CD1c-positive myeloid dendritic cell (primary cell): ENCODE measurements at regions not wholly inside any gene's neighbourhood (a gene's known extent, or its start where the extent isn't known, plus 50 kb on each side); places are given as distances from the start of the nearest gene placed in this dataset.
"Not testable (repeated sequence)": the region's sequence is repeated elsewhere in the genome, so short reads cannot be mapped to it uniquely, and the experiment has no call there.

ENCODE experiments used
- DNase-seq: peaks from one replicate; pipeline ENCODE4 v3.0.0-alpha.2; 2016; ENCODE audit errors: extremely low spot score

GRCh38 chr4:160082432-160083207, 979.7 kb downstream of the RAPGEF2 start:
- DNase-seq: no peak

GRCh38 chr4:160091631-160092030, 988.8 kb downstream of the RAPGEF2 start:
- no peak for DNase-seq

GRCh38 chr4:160100316-160100715, 997.4 kb downstream of the RAPGEF2 start:
- no peak for DNase-seq

GRCh38 chr4:160110891-160111290, 1008.0 kb downstream of the RAPGEF2 start:
- no peak for DNase-seq

GRCh38 chr4:160117686-160118085, 1014.8 kb downstream of the RAPGEF2 start:
- no peak for DNase-seq

- not testable (repeated sequence) for DNase-seq
Measured at GRCh38 chr4:160125576-160126287, 1022.9 kb downstream of the RAPGEF2 start.

GRCh38 chr4:160127211-160127610, 1024.3 kb downstream of the RAPGEF2 start:
- no peak for DNase-seq

- no peak for DNase-seq
Measured at GRCh38 chr4:160129439-160129838, 1026.6 kb downstream of the RAPGEF2 start.

- no peak for DNase-seq
Measured at GRCh38 chr4:160136021-160136420, 1033.1 kb downstream of the RAPGEF2 start.

- DNase-seq: no peak
Measured at GRCh38 chr4:160141206-160141605, 1038.3 kb downstream of the RAPGEF2 start.

- DNase-seq: no peak
Measured at GRCh38 chr4:160142579-160142978, 1039.7 kb downstream of the RAPGEF2 start.

- DNase-seq: no peak
Measured at GRCh38 chr4:160143574-160143973, 1040.7 kb downstream of the RAPGEF2 start.

GRCh38 chr4:160159457-160159856, 1056.6 kb downstream of the RAPGEF2 start:
- DNase-seq: no peak

GRCh38 chr4:160161026-160161425, 1058.1 kb downstream of the RAPGEF2 start:
- no peak for DNase-seq

- DNase-seq: no peak
Measured at GRCh38 chr4:160175064-160175643, 1072.3 kb downstream of the RAPGEF2 start.

- DNase-seq: no peak
Measured at GRCh38 chr4:160180211-160180610, 1077.3 kb downstream of the RAPGEF2 start.

- no peak for DNase-seq
Measured at GRCh38 chr4:160182727-160183126, 1079.8 kb downstream of the RAPGEF2 start.

GRCh38 chr4:160184884-160185283, 1082.0 kb downstream of the RAPGEF2 start:
- no peak for DNase-seq

GRCh38 chr4:160193787-160194186, 1090.9 kb downstream of the RAPGEF2 start:
- DNase-seq: no peak

GRCh38 chr4:160194716-160195115, 1091.8 kb downstream of the RAPGEF2 start:
- DNase-seq: no peak

GRCh38 chr4:160202802-160203201, 1099.9 kb downstream of the RAPGEF2 start:
- no peak for DNase-seq

- DNase-seq: no peak
Measured at GRCh38 chr4:160212078-160212477, 1109.2 kb downstream of the RAPGEF2 start.

GRCh38 chr4:160213366-160213765, 1110.5 kb downstream of the RAPGEF2 start:
- no peak for DNase-seq
